ENCODE measurements at regions not wholly inside any gene's neighbourhood (a gene's known extent, or its start where the extent isn't known, plus 50 kb on each side); places are given as distances from the start of the nearest gene placed in this dataset.

- DNase-seq: no peak
Measured at GRCh38 chrX:20596856-20597255, 330.1 kb upstream of the RPS6KA3 start.

- no peak for DNase-seq
Measured at GRCh38 chrX:20595928-20596575, 329.3 kb upstream of the RPS6KA3 start.

GRCh38 chrX:20594985-20595384 is 328.3 kb upstream of the RPS6KA3 start:
- DNase-seq: no peak

GRCh38 chrX:20593836-20594235 is 327.1 kb upstream of the RPS6KA3 start:
- no peak for DNase-seq

- no peak for DNase-seq
Measured at GRCh38 chrX:20593402-20593801, 326.7 kb upstream of the RPS6KA3 start.

GRCh38 chrX:20591246-20591645 is 324.5 kb upstream of the RPS6KA3 start:
- no peak for DNase-seq

- DNase-seq: no peak
Measured at GRCh38 chrX:20585782-20586181, 319.1 kb upstream of the RPS6KA3 start.

GRCh38 chrX:20571611-20572010 is 304.9 kb upstream of the RPS6KA3 start:
- no peak for DNase-seq

GRCh38 chrX:20567108-20567507 is 300.4 kb upstream of the RPS6KA3 start:
- no peak for DNase-seq

- no peak for DNase-seq
Measured at GRCh38 chrX:20547611-20548051, 280.9 kb upstream of the RPS6KA3 start.

- no peak for DNase-seq
Measured at GRCh38 chrX:20545538-20545937, 278.8 kb upstream of the RPS6KA3 start.

- no peak for DNase-seq
Measured at GRCh38 chrX:20542072-20542471, 275.4 kb upstream of the RPS6KA3 start.

GRCh38 chrX:20538974-20539373 is 272.3 kb upstream of the RPS6KA3 start:
- no peak for DNase-seq

GRCh38 chrX:20531667-20532066 is 265.0 kb upstream of the RPS6KA3 start:
- no peak for DNase-seq

- peak; percentile 3 to 27 for DNase-seq
Measured at GRCh38 chrX:20530406-20530921, 263.8 kb upstream of the RPS6KA3 start.

GRCh38 chrX:20529711-20530110 is 263.0 kb upstream of the RPS6KA3 start:
- DNase-seq: no peak

- DNase-seq: no peak
Measured at GRCh38 chrX:20529301-20529700, 262.6 kb upstream of the RPS6KA3 start.

- DNase-seq: peak; percentile 21 to 26
Measured at GRCh38 chrX:20527558-20528011, 260.9 kb upstream of the RPS6KA3 start.

- no peak for DNase-seq
Measured at GRCh38 chrX:20527041-20527440, 260.3 kb upstream of the RPS6KA3 start.

GRCh38 chrX:20523626-20524312 is 257.1 kb upstream of the RPS6KA3 start:
- DNase-seq: no peak

GRCh38 chrX:20522420-20522819 is 255.7 kb upstream of the RPS6KA3 start:
- DNase-seq: no peak

GRCh38 chrX:20521222-20521621 is 254.5 kb upstream of the RPS6KA3 start:
- no peak for DNase-seq

- no peak for DNase-seq
Measured at GRCh38 chrX:20519826-20520225, 253.1 kb upstream of the RPS6KA3 start.

- DNase-seq: no peak
Measured at GRCh38 chrX:20519146-20519545, 252.4 kb upstream of the RPS6KA3 start.

Measured in AML-193 (cell line).